GOT3 (cell line): ENCODE measurements at regions not wholly inside any gene's neighbourhood (a gene's known extent, or its start where the extent isn't known, plus 50 kb on each side); places are given as distances from the start of the nearest gene placed in this dataset.

Experiments used
- DNase-seq: peaks from one replicate; lab custom pipeline; 2025; ENCODE audit warnings: mixed read lengths; lab: John Stamatoyannopoulos, UW

GRCh38 chr10:31644931-31645633, 283.5 kb downstream of the ARHGAP12 start:
- no peak for DNase-seq

- DNase-seq: no peak
Measured at GRCh38 chr10:31642281-31642680, 286.4 kb downstream of the ARHGAP12 start.

DNA sequence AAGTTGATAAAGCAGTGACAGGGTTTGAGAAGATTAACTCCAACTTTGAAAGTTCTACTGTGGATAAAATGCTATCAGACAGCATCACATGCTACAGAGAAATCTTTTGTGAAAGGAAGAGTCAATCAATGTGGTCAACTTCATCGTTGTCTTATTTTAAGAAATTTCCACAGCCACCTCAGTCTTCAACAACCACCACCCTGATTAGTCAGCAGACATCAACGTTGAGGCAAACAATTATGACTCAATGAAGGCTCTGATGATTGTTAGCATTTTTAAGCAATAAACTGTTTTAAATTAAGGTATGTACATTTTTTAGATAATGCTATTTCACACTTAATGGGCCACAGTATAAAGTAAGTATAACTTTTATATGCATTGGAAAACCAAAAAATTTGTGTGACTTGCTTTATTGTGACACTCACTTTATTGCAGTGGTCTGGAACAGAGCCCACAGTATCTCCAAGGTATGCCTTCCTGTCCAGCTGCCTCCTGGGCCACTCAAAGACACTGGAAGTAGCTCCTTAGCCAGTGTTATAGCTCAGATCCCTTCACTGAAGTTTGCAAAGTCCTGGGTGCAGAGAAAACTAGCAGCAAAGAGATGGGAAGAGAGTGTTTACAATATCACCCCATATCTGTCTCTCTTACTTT, 293.1 kb downstream of the ARHGAP12 start:
- no peak for DNase-seq

GRCh38 chr10:31635009-31635408, 293.6 kb downstream of the ARHGAP12 start:
- no peak for DNase-seq

GRCh38 chr10:31630861-31631567, 297.6 kb downstream of the ARHGAP12 start:
- no peak for DNase-seq

DNA sequence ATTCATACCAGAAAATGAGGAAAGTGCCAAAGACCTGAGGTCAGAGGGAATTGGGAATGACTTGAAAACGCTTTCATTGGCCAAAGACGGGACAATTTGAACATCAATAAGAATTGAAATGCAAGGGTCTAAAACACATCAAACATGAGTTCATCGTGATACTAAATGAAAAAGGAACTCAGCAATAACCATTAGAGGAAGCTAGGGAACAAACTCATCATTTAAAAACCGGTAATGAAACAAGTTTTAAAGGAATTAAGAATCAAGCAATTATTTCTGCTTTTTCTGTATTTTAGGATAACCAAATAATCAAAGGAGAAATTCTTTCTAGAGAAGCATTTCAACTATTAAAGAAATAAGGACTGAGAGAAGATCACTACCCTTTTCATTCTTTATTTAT, 303.1 kb downstream of the ARHGAP12 start:
- no peak for DNase-seq

DNA sequence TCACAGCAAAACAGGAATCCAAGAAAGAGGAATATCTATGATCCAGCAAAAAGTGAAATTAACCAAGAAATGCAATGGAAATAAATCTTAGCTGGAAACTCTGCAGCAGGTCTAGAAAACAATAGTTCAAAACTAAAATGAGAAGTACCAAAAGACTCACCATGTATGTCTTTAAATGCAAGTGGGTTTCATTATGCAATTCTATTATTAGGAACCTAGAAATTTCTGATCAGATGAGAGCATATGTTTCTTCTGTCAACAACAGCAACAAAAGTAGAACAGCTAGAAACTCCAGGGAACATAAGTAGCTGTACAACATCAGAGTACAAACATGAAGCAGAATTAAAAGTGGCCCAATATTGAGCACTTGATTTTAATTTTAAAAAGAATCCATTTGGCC, 304.0 kb downstream of the ARHGAP12 start:
- no peak for DNase-seq

DNA sequence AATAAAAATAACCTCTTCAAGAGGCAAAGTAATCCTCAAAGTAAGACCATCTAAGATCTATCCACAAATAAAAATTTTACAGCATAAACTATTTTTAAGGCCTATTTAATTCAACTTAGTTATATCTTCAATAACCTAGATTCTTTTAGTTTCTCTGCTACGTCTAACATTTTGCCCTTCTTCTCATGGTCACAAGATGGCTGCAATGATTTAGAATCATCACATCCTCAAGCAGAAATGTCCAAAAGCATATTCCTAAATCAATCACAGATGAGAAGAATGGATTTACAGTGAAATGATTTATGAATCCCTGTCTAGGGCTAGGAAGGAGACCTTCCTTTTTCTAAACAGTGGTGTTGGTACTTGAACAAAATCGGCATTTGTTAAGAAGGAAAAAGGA, 304.7 kb downstream of the ARHGAP12 start:
- no peak for DNase-seq

DNA sequence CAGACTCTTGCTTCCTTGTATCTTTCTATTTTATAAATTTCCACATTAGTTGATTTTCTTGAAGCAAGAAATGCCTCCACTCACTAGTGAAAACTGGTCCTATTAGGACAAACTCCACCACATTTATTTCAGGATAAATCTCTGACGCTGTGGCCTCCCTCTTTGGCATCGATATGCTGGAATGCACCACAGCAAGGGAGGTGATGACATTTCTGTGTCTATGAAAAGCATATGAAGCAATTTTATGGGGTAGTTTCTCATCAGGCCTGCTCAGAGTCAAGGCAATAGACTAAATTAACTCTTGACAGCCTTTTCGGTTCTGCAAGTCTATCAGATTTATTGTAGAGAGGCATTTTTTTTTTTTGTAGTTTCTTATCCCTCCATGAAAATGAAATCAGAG, 304.4 kb downstream of the ZEB1 start:
- no peak for DNase-seq

GRCh38 chr10:31622978-31623377, 304.0 kb downstream of the ZEB1 start:
- no peak for DNase-seq

DNA sequence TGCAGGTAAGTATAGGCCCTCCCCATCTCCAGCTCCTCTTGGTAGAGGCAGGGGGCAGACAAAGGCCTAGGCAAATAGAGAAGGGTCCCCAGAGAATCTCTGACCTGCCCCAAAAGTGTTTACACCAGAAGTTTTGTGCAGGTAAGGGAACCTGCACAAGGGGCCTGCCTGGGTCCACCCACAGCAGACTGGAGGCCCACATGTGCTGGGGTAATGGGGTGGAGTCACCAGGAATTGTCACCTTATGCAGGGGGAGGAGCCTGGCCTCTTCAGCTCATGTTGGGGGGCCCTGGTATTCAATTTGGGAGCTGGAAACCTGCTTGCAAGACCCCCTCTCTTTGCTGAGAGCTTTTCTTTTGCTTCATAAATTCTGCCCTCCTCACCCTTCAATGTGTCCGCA, 302.7 kb downstream of the ZEB1 start:
- no peak for DNase-seq

DNA sequence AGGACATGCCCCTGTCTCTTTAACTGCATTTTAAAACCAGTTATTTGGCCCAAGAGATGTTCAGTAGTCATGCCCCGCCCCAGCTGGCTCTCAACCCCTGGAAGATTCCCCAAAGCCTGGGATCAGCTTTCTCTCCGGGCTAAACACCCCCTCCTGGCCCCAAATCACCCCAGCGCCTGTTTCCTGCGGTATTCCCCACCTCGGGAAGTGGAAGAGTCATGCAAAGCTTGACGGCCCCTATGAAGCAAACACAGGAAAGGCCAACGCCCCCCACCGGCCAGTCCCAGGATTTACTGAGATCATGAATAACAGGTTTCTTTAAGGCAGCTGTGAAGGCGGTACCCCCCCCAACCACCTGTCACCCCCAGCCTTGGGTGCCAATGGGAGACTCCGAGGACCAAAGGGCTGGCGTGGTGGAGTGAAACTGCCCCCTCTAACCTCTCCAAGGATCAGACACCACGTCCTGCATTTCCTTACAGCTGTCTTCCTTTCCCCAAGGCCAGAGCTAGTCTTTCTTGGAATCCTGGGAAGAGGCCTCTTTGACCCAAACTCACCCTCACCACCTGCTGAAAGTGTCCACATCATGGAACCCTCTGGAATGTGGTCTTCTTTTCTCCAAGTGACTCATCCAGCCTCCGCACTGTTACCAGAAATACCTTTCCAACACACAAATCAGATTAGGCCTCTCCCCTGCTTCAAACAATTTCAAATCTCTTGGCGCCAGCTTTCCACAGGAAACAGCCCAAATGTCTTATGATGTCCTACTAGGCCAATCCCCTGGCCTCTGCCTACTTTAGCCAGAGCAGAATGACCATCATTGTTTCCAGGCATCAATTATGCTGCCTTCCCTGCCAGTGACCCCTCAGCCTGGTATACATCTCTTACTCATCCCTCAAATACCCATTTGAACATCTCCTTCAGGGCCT, 301.5 kb downstream of the ZEB1 start:
- peak; percentile 43 for DNase-seq

DNA sequence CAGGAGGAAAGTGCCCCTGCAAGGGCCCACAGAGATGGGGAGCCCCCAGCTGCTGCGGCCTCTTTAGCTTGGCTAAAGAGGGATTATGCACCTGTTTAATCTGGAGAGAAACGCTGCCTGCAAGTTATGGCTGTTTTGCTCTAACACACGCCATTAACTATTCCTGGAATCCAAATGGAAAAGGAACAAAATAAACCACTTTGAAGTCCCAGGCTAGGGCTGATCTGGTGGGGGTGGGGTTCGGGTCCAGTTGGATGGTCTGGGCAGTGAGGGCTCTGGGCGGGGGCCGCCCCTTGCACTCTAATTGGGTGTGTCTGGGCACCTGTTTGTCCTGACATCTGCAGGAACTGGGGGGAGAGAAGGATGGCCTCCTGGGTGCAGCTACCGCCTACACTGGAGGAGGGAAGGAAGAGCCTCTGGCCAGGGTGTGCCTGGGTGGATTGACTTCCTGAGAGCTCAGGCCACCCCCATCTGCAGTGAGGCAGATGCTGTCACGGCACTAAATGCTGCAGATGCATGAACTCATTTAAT, 300.6 kb downstream of the ZEB1 start:
- DNase-seq: no peak

GRCh38 chr10:31618541-31619291, 299.7 kb downstream of the ZEB1 start:
- DNase-seq: peak; percentile 41

DNA sequence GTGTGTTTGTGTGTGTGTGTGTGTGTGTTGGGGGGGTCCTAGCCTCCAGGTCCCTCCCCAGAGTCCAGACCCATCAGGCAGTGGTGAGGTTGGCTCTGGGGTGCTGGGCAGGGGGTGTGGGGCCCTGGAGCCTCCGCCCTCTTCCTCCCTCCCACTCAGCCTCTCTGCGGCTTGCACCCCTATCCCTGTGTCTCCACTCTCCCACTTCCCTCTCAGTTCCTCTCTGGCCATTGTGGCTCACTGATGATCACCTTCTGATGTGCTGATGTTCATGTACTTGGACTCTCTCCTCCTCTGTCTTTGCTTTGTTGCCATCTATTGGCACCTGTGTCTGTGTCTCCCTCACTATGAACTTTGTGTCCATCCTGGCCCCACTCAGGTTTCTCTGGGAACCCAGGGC, 298.7 kb downstream of the ZEB1 start:
- no peak for DNase-seq

DNA sequence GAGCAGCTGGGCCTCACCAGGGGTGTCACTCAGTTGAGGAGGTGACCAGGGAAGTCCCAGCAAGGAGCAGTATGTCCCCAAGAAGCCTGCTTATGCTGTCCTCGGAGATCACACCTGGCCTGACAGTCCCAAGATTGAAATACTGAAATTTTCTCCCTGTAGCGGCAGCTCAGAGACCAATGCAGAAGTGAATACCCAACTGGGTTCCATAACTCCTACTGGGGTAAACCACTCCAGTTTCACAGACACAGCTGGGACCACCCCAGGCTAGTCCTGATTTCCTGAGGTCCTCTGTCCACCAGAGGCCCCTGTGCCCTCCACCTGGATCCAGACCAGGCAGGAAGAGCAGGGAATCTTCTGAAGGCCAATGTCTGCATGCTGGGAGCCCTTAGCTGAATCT, 298.1 kb downstream of the ZEB1 start:
- no peak for DNase-seq

DNA sequence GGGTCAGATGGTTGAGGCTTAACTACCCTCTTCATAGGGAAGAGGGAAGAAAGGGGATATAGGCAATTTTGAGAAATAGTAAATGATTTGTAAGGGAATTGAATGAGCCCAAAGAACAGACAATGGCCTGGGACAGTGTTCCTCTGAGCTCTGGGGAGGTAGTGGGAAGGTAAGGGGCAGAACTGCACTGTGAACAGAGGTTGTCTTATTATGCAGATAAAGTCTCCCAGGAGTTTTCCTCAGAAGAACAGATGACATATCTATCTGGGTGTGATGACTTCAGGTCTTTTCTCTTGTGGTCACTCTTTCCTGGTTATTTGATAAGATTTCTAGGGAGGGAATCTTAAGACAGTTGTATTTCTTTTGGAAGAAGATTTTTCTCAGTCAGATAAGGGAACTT, 296.1 kb downstream of the ZEB1 start:
- no peak for DNase-seq

- no peak for DNase-seq
Measured at GRCh38 chr10:31614611-31615010, 295.6 kb downstream of the ZEB1 start.

DNA sequence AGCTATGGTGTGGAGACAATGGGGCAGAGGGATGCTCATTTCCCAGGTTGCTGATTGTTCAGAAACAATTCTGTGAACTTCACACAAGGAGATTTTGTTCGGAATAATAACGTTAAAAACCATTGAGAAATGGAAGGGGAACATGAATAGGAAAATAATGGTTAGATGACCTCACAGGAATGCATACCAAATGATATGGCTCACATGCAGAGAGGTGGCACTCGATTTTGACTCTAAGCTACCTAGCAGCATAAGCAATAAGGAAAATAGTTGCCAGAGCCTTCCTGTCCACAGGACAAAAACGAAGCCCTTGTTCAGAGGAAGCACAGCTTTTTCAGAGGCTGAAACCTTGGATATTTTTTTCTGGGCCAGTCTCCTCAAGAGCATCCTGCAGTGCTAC, 293.1 kb downstream of the ZEB1 start:
- DNase-seq: no peak

GRCh38 chr10:31611161-31611560, 292.1 kb downstream of the ZEB1 start:
- DNase-seq: no peak

- no peak for DNase-seq
Measured at GRCh38 chr10:31607481-31607880, 288.5 kb downstream of the ZEB1 start.
